ENCODE measurements at regions not wholly inside any gene's neighbourhood (a gene's known extent, or its start where the extent isn't known, plus 50 kb on each side); places are given as distances from the start of the nearest gene placed in this dataset.

- TF ChIP-seq EZH2 (IDR thresholded peaks at IDR 0.05) (no peak), POLR2AphosphoS5 (IDR thresholded peaks at IDR 0.05; ENCODE audit: borderline replicate concordance, low read depth, low read length) (no peak)
Measured at GRCh38 chr4:185956544-185956940, 112.4 kb upstream of the TLR3 start.
